NOMO-1 (cell line): ENCODE measurements at regions not wholly inside any gene's neighbourhood (a gene's known extent, or its start where the extent isn't known, plus 50 kb on each side); places are given as distances from the start of the nearest gene placed in this dataset.
"Not testable (repeated sequence)": the region's sequence is repeated elsewhere in the genome, so short reads cannot be mapped to it uniquely, and the experiment has no call there.

ENCODE experiments used
- DNase-seq, 2 experiments: peaks; one replicate each; lab custom pipeline; 2025; ENCODE audit not compliant: unreplicated experiment in 2 of 2; lab: John Stamatoyannopoulos, UW

GRCh38 chr10:64528294-64529002 lies 1007.2 kb downstream of the REEP3 start:
- DNase-seq = no peak

- DNase-seq = no peak
Measured at GRCh38 chr10:64529003-64529350, 1007.8 kb downstream of the REEP3 start.

DNA sequence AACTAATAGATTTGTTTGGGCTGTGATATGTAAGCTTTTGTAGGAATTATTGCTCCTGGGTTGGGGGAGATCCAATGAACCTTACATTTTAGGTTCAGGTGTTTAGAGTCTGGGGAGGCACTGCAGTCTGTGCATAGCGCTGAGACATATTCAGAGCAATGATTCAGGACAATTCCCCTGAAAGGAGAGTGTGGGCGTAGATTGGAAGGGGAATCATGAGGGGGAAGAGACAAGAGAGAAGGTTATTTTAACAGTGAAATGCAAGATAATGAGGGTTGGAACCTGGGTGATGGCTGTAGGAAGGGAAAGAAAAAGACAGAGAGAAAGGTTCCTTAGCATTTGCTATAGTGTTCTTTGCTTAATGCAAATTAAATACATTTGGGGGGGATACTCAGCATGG lies 1013.4 kb downstream of the REEP3 start:
- DNase-seq = no peak

GRCh38 chr10:64535131-64535867 lies 1014.1 kb downstream of the REEP3 start:
- no peak for DNase-seq

DNA sequence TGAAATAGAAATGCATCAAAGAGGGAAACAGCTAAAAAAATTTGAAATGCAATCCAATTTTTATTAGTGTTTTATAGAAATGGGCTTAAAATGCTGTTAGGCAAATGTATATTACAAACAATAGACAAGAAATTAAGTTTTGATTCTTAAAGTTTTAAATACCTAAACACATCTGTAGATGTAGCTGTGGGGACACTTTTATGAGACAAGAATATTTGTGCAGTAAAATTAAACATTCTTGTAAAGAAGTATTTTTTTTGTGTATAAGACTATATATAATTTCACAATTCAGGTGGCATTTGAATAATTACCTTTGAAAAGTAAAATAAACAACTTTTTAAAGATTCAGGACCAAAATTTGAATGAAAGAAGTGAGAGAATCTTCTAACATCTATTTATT lies 1015.9 kb downstream of the REEP3 start:
- DNase-seq = no peak

GRCh38 chr10:64537928-64538327 lies 1016.7 kb downstream of the REEP3 start:
- DNase-seq = no peak

DNA sequence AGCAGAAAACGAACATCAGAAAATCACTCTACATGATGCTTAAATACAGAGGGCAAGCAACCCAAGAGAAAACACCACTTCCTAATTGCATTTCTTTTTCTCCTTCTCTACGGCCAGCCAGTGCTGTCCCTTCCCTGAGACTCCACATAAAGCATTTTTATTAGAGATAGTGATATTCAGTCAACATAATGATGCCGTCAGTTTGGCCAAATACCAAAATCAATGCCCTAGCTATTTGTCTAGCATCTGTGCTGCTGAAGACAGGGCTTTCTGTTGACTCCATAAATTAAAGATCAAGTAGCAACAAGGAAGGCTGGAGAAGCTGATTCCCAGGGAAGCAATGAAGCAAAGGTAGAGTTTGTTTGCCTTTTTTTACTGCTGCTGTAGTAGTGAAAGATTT lies 1024.9 kb downstream of the REEP3 start:
- no peak for DNase-seq

DNA sequence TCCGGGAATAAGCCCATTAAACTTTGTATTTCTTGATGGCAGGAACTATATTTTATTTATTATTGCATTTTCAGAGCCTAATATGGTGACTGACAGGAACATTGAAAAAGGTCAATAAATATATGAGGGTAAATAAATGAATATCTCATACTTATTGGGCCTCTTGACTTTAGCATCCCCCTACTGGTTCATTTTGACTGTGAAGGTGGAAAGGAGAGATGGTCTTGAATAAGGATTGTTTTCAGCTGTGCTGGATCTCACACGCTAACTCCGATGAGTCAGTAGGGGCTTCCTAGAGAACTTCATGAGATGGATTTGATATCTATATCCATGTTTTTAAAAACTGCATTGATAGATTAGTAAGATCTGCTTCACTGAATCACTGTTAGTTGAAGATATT lies 1026.0 kb downstream of the REEP3 start:
- DNase-seq = no peak

- DNase-seq = no peak
Measured at GRCh38 chr10:64555666-64556065, 1034.5 kb downstream of the REEP3 start.

DNA sequence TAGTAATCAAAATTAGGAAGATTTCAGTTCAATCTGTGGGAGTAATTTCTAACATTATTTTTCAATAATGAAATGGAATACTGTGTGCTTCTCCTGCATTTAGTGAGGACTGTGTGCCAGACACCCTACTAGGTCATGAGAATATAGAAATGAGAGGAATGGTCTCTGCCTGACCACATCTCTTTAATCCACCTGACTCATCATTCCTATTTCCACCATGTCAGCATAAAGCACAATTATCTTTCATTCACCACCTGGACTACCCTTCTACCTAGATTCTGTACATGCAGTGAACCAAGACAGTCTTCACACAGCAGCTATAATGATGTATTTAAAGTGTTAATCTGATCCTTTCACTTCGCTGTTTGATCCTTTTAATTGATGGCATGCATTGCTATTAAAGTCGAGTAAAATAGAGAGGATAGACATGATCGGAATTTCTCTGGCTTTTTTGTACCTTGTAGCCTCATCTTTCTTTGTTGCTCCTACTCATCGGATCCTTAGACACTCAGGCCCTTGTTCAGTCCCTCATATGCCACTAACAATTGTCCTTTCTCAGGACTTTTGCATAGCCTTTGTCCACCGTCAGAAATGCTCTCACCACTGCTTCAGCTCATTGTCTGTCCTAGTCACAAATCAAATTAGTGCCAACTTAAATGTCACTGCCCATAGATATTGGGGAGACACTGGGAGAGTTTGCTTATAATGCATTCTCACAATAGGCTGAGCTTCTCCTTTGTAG lies 1037.1 kb downstream of the REEP3 start:
- DNase-seq = no peak

DNA sequence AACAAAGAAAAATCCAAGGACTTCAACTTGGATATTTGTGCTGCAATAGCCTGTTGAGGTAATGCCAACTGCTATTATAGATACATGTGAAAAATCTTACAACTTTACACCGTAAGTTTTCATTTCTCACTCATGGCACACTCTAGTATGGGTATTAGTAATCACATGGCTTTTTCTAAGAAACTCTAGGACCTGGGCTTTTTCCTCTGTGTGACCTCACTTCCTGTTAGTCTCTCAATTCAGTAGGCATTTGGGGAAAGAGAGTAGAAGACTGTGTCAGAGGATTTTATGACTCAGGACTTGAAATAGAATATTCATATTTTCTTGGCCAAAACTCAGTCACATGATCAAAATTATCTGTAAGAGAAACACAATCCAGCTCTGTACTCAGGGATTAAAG lies 1049.9 kb downstream of the REEP3 start:
- no peak for DNase-seq

GRCh38 chr10:64573623-64574325 lies 1052.6 kb downstream of the REEP3 start:
- DNase-seq = no peak

DNA sequence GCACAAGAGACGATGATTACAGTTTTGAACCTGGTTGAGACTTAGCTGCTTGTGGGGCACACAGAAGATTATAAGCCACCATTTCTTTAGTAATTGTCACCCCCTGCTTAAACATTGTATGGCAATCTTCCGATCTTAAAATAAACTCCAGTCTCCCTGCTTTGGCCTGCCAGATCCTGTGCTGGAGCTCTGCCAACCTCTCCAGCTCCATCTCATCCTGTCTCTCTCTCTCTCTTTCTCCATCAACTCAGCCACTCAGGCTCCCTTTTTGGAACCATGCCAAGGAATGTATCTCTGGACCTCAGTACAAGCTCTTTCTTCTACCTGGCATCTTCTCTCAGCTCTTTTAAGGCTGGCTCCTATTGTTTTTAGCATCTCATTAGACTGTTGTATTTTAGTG lies 1053.2 kb downstream of the REEP3 start:
- DNase-seq = no peak

GRCh38 chr10:64576497-64576896 lies 1055.3 kb downstream of the REEP3 start:
- DNase-seq = no peak

DNA sequence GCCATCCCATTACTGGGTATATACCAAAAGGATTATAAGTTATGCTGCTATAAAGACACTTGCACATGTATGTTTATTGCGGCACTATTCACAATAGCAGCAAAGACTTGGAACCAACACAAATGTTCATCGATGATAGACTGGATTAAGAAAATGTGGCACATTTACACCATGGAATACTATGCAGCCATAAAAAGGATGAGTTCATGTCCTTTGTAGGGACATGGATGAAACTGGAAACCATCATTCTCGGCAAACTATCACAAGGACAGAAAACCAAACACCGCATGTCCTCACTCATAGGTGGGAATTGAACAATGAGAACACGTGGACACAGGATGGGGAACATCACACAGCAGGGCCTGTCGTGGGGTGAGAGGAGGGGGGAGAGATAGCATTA lies 1057.6 kb downstream of the REEP3 start:
- not testable (repeated sequence) for DNase-seq

DNA sequence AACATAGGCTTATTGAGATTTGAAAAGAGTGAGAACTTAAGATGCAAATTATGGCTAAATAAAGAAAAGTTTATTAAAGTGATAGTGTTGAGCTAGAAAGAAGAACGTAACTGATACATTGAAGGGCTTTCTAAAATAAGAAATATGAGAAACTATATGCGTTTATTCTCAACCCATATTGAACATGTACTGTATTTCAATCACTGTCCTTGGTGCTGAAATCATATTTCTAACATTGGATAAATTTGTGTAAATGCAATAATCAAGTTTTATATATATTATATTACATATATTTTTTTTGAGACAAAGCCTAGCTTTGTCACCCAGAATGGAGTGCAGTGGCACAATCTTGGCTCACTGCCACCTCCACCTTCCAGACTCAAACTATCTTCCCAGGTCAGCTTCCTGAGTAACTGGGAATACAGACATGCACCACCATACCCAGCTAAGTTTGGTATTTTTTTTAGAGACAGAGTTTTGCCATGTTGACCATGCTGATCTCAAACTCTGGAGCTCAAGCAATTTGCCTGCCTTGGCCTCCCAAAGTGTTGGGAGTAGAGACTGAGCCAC lies 1065.8 kb downstream of the REEP3 start:
- no peak for DNase-seq

GRCh38 chr10:64594072-64594471 lies 1072.9 kb downstream of the REEP3 start:
- DNase-seq = no peak

GRCh38 chr10:64598600-64598999 lies 1077.4 kb downstream of the REEP3 start:
- no peak for DNase-seq

- no peak for DNase-seq
Measured at GRCh38 chr10:64601298-64601697, 1080.1 kb downstream of the REEP3 start.

DNA sequence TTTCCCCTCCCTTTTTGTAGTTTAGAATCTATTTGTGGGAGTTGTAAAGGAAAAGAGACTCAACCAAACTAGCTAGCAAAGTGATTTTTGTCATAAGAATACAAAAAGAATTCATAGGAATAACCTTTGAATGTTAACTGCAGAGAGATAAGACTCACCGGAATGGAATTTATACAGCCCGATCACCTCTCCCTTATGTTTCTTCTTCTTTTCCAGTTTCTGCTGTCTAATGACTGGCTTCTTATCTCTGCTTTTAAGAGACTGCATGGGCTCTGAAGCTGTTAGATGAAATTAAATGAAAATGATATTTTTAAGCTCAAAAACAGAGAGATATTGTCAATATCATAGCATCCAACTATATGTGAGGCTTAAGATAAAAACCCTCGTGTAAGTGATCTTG lies 1095.9 kb downstream of the REEP3 start:
- DNase-seq = no peak

DNA sequence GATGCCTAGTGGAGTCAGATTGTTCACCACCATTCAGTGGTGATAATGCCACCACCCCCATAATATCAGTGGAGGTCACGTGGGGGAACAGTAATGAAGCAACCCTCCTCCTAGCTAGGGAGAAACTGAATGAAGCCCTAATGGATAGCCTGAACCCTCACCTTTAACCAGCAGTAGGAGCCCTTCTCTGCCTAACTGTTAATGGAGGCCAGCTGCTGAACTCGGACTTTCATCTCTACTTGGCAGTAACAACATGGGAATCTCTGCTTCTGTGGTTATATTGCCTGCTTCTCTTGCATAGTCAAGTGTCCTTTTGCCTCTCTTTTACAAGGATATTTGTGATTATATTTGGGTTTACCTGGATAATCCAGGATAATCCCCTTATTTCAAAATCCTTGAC lies 1097.9 kb downstream of the REEP3 start:
- no peak for DNase-seq
